GM12872 (cell line): ENCODE measurements at regions not wholly inside any gene's neighbourhood (a gene's known extent, or its start where the extent isn't known, plus 50 kb on each side); places are given as distances from the start of the nearest gene placed in this dataset.

Experiments used
- CTCF ChIP-seq: IDR thresholded peaks from 3 replicates; pipeline ENCODE4 v1.5.1; 2011; ENCODE audit warnings: low read depth, mild to moderate bottlenecking, low read length, moderate library complexity; ENCODE audit not compliant: insufficient read depth

GRCh38 chr16:27676839-27677238 lies 126.9 kb downstream of the KATNIP start:
- no peak for TF ChIP-seq CTCF

GRCh38 chr16:27677263-27677662 lies 127.3 kb downstream of the KATNIP start:
- no peak for TF ChIP-seq CTCF

- no peak for TF ChIP-seq CTCF
Measured at GRCh38 chr16:27678955-27679354, 129.0 kb downstream of the KATNIP start.

GRCh38 chr16:27679899-27680298 lies 130.0 kb downstream of the KATNIP start:
- TF ChIP-seq CTCF = no peak

- TF ChIP-seq CTCF = no peak
Measured at GRCh38 chr16:27681681-27682080, 131.7 kb downstream of the KATNIP start.

- TF ChIP-seq CTCF = no peak
Measured at GRCh38 chr16:27684047-27684446, 134.1 kb downstream of the KATNIP start.

- no peak for TF ChIP-seq CTCF
Measured at GRCh38 chr16:27685807-27686206, 135.9 kb downstream of the KATNIP start.

GRCh38 chr16:27686926-27687325 lies 137.0 kb downstream of the KATNIP start:
- TF ChIP-seq CTCF = no peak
